ENCODE measurements at regions not wholly inside any gene's neighbourhood (a gene's known extent, or its start where the extent isn't known, plus 50 kb on each side); places are given as distances from the start of the nearest gene placed in this dataset.

DNA sequence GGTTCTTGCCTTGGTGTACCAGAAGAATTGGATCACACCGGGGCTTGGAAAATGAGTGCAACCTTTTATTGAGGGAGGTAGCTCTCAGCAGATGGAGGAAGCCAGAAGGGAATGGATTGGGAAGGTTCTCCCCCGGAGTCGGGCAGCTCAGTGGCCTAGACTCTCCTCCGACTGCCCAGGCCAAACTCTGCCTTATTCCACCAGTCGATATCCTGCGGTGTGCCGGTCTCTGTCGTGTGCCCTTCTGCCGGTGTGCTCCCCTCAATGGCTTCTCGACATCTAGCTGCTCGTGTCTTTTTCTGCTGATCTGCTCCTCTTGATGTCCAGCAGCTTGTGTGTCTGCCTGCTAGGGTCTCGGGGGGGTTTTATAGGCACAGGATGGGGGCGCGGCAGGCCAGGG lies 87.4 kb upstream of the CCL21 start:
- TF ChIP-seq, protein P1, sequence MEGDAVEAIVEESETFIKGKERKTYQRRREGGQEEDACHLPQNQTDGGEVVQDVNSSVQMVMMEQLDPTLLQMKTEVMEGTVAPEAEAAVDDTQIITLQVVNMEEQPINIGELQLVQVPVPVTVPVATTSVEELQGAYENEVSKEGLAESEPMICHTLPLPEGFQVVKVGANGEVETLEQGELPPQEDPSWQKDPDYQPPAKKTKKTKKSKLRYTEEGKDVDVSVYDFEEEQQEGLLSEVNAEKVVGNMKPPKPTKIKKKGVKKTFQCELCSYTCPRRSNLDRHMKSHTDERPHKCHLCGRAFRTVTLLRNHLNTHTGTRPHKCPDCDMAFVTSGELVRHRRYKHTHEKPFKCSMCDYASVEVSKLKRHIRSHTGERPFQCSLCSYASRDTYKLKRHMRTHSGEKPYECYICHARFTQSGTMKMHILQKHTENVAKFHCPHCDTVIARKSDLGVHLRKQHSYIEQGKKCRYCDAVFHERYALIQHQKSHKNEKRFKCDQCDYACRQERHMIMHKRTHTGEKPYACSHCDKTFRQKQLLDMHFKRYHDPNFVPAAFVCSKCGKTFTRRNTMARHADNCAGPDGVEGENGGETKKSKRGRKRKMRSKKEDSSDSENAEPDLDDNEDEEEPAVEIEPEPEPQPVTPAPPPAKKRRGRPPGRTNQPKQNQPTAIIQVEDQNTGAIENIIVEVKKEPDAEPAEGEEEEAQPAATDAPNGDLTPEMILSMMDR (optimal IDR thresholded peaks at IDR 0.05 in 1 of 3, IDR thresholded peaks at IDR 0.05 in 1 of 3, conservative IDR thresholded peaks at IDR 0.05 in 1 of 3; ENCODE audit: extremely low read depth in 1 of 3, insufficient read depth in 2 of 3, low read length in 3 of 3) = no peak
- no peak for TF ChIP-seq EZH2 (IDR thresholded peaks at IDR 0.05; ENCODE audit: low read length)
